ENCODE measurements at regions not wholly inside any gene's neighbourhood (a gene's known extent, or its start where the extent isn't known, plus 50 kb on each side); places are given as distances from the start of the nearest gene placed in this dataset.

DNA sequence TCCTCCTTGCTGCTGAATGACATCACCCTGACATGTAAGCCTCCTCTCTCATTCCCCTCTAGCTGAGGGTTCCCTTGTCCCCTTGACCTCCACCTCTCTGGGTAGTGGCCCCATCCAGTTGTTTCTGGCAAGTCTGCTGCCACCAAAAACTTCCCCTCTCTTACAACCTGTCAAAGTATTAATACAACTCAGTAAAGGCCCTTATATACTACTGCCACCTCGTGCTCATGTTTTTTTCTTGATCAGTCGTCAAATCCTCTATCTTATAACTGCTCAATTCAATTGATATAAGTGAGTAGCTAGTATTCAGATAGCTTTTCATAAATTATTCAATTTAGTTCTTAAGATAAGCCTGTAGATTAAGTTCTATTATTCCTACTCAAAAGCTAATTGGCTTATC lies 249.6 kb downstream of the MBNL1 start:
- H3K4me1 ChIP-seq (ENCODE audit: insufficient read depth, low read length), result peaks cover 3% of the 10 kb centered on the region; the same call in 1 of the 2 replicates
- no peaks in the 10 kb centered on the region for H3K27me3 Mint-ChIP-seq (ENCODE audit: low read depth)
- H3K4ac ChIP-seq (ENCODE audit: low read depth, low read length), result no peak overlapping the region

More for the DNA sequence above, 249.6 kb downstream of the MBNL1 start:
- Mint-ChIP-seq H3K27ac (peak overlapping the region in 1 of 3 experiments; percentile 98; a peak in 3 of 7 replicates), H3K4me1 (peaks cover 40 to 42% of the 10 kb centered on the region in 2 experiments), H3K9me3 (no peaks in the 10 kb centered on the region), H3K36me3 (ENCODE audit: insufficient read depth in 1 of 3, low read depth in 3 of 3) (no peaks in the 10 kb centered on the region; a peak in 1 of 7 replicates), H3K4me3 (no peak overlapping the region)
- no peak overlapping the region for H4K91ac ChIP-seq (ENCODE audit: insufficient read length, low read depth, low read length)
- no peak overlapping the region for H3K4me2 ChIP-seq (ENCODE audit: insufficient read depth, insufficient read length, low read length)
- no peak overlapping the region for H3K56ac ChIP-seq (ENCODE audit: insufficient read length, low read depth, low read length)
- no peaks in the 10 kb centered on the region for H3K79me2 ChIP-seq (ENCODE audit: insufficient read depth, low read length)
- no peak overlapping the region for H2BK15ac ChIP-seq (ENCODE audit: low read depth, low read length)
- TF ChIP-seq, protein P1, sequence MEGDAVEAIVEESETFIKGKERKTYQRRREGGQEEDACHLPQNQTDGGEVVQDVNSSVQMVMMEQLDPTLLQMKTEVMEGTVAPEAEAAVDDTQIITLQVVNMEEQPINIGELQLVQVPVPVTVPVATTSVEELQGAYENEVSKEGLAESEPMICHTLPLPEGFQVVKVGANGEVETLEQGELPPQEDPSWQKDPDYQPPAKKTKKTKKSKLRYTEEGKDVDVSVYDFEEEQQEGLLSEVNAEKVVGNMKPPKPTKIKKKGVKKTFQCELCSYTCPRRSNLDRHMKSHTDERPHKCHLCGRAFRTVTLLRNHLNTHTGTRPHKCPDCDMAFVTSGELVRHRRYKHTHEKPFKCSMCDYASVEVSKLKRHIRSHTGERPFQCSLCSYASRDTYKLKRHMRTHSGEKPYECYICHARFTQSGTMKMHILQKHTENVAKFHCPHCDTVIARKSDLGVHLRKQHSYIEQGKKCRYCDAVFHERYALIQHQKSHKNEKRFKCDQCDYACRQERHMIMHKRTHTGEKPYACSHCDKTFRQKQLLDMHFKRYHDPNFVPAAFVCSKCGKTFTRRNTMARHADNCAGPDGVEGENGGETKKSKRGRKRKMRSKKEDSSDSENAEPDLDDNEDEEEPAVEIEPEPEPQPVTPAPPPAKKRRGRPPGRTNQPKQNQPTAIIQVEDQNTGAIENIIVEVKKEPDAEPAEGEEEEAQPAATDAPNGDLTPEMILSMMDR (conservative IDR thresholded peaks at IDR 0.05), result no peak
- H4K5ac ChIP-seq (ENCODE audit: insufficient read length, low read depth, low read length), result no peak overlapping the region
- no peak overlapping the region for H2BK12ac ChIP-seq (ENCODE audit: insufficient read length, low read depth, low read length)
- no CpG with 5 or more reads among the region's 2 CpGs for WGBS (ENCODE audit: extremely low coverage, insufficient read length, low lambda C conversion rate)
- H2BK5ac ChIP-seq (ENCODE audit: insufficient read length, low read length), result no peak overlapping the region
- no peak for DNase-seq
- no peak overlapping the region for H3K27ac ChIP-seq (ENCODE audit: insufficient read length, low read depth, low read length)
- no peak overlapping the region for H3T11ph ChIP-seq (ENCODE audit: low read length)
- H3K18ac ChIP-seq (ENCODE audit: insufficient read length, low read depth, low read length), result no peak overlapping the region
- H3K14ac ChIP-seq (ENCODE audit: insufficient read depth, low read length), result no peak overlapping the region
- H2AK5ac ChIP-seq (ENCODE audit: insufficient read length, low read length), result no peak overlapping the region
- no peaks in the 10 kb centered on the region for H4K20me1 ChIP-seq (ENCODE audit: control insufficient read depth, insufficient read depth, insufficient read length)
- no peaks in the 10 kb centered on the region for H3K79me1 ChIP-seq (ENCODE audit: insufficient read depth, low read depth, low read length, poor library complexity, severe bottlenecking)
- H3K9ac ChIP-seq (ENCODE audit: extremely low read depth, insufficient read length, low read length), result no peak overlapping the region
- no peak overlapping the region for H3K23ac ChIP-seq (ENCODE audit: insufficient read length, low read depth, low read length)
- no peak overlapping the region for H4K8ac ChIP-seq (replicated peaks; ENCODE audit: insufficient read length, low read depth, low read length)
- no peaks in the 10 kb centered on the region for H3K23me2 ChIP-seq (ENCODE audit: insufficient read length, low read depth, low read length, poor library complexity, severe bottlenecking)
- no peak overlapping the region for H2BK20ac ChIP-seq (ENCODE audit: low read depth, low read length, poor library complexity, severe bottlenecking)
- no peak overlapping the region for H2BK120ac ChIP-seq (ENCODE audit: low read depth, low read length, poor library complexity, severe bottlenecking)
- H3K27me3 ChIP-seq (ENCODE audit: insufficient read depth, low read length), result no peaks in the 10 kb centered on the region
- H3K9me3 ChIP-seq (ENCODE audit: control insufficient read depth, low read depth, low read length), result no peaks in the 10 kb centered on the region
- H2AFZ ChIP-seq (ENCODE audit: low read length), result no peak overlapping the region

Data from H9 (cell line).